ENCODE measurements at regions not wholly inside any gene's neighbourhood (a gene's known extent, or its start where the extent isn't known, plus 50 kb on each side); places are given as distances from the start of the nearest gene placed in this dataset.

- H3K23ac ChIP-seq (ENCODE audit: low read depth, low read length) = no peak overlapping the region
- 86% methylated on average over 1 of the region's 2 CpGs; no CpG with 5 or more reads in 1 of the 2 experiments for WGBS, 2 experiments (ENCODE audit: extremely low coverage in 2 of 2, insufficient read length in 1 of 2)
- H2BK20ac ChIP-seq (ENCODE audit: low read depth, low read length) = no peak overlapping the region
- no peaks in the 10 kb centered on the region for H3K36me3 ChIP-seq (ENCODE audit: control insufficient read depth, insufficient read depth, low read length)
- ATAC-seq (ENCODE audit: low read depth) (no peak), DNase-seq (no peak)
- H3K4me3 ChIP-seq (ENCODE audit: insufficient read depth, low read depth, low read length) = no peak overlapping the region
- no peak overlapping the region for H2AFZ ChIP-seq (replicated peaks; ENCODE audit: low read length, poor library complexity)
- H4K5ac ChIP-seq (ENCODE audit: low read depth, low read length) = no peak overlapping the region
- no peaks in the 10 kb centered on the region for H3K79me1 ChIP-seq (ENCODE audit: low read depth in 1 of 2, low read length in 2 of 2)
- H4K91ac ChIP-seq (ENCODE audit: insufficient read depth, low read depth, low read length) = no peak overlapping the region
- H3K4ac ChIP-seq (ENCODE audit: low read depth, low read length) = no peak overlapping the region
- TF ChIP-seq NFE2L2 (IDR thresholded peaks at IDR 0.05; ENCODE audit: low read depth, low read length) (no peak), CEBPB (IDR thresholded peaks at IDR 0.05; ENCODE audit: low read depth, low read length) (no peak), CHD1 (IDR thresholded peaks at IDR 0.05; ENCODE audit: low read depth, low read length) (no peak), RAD21 (IDR thresholded peaks at IDR 0.05; ENCODE audit: low read length) (no peak), FOS (IDR thresholded peaks at IDR 0.05; ENCODE audit: low read depth, low read length) (no peak), CTCF (conservative IDR thresholded peaks at IDR 0.05; ENCODE audit: low read depth, low read length) (no peak), MAZ (IDR thresholded peaks at IDR 0.05; ENCODE audit: borderline replicate concordance, low read depth, low read length) (no peak), ELK1 (IDR thresholded peaks at IDR 0.05; ENCODE audit: borderline replicate concordance, low read depth, low read length) (no peak), MAFK (IDR thresholded peaks at IDR 0.05; ENCODE audit: low read depth, low read length) (no peak), RFX5 (IDR thresholded peaks at IDR 0.05; ENCODE audit: low read depth, low read length) (no peak), RCOR1 (IDR thresholded peaks at IDR 0.05; ENCODE audit: insufficient replicate concordance, low read length) (no peak), BHLHE40 (IDR thresholded peaks at IDR 0.05; ENCODE audit: low read depth, low read length) (no peak), MXI1 (IDR thresholded peaks at IDR 0.05; ENCODE audit: borderline replicate concordance, low read depth, low read length) (no peak), USF2 (IDR thresholded peaks at IDR 0.05; ENCODE audit: low read depth, low read length) (no peak), POLR2A (IDR thresholded peaks at IDR 0.05; ENCODE audit: low read depth, low read length) (no peak), SMC3 (IDR thresholded peaks at IDR 0.05; ENCODE audit: low read depth, low read length) (no peak)
- no peaks in the 10 kb centered on the region for H3K4me1 ChIP-seq (ENCODE audit: control insufficient read depth, insufficient read depth, low read length)
- POLR2A ChIA-PET (ENCODE audit: unreplicated experiment) = no interaction called here
- H3K18ac ChIP-seq (ENCODE audit: low read depth, low read length) = no peak overlapping the region
- no peak overlapping the region for H2AK5ac ChIP-seq (ENCODE audit: low read depth, low read length)
- no peak overlapping the region for H3K27ac ChIP-seq (ENCODE audit: insufficient read depth, low read length)
- H3K9me1 ChIP-seq (ENCODE audit: insufficient read depth, low read length) = no peaks in the 10 kb centered on the region
- no peaks in the 10 kb centered on the region for H4K20me1 ChIP-seq (ENCODE audit: insufficient read depth, low read length)
- BruUV-seq (replicated peaks) = no TSS peak
- H4K8ac ChIP-seq (ENCODE audit: low read depth in 2 of 2, low read length in 2 of 2) = no peak overlapping the region
- in situ Hi-C loops (cut with MboI; ENCODE audit: low sequenced_read_pairs) (no loop called here), dilution Hi-C loops (cut with HindIII; ENCODE audit: low sequenced_read_pairs, unreplicated experiment) (no loop called here), intact Hi-C loops (cut with micrococcal nuclease) (no loop called here)
- no peak overlapping the region for H2BK15ac ChIP-seq (ENCODE audit: low read depth, low read length)
- H2BK120ac ChIP-seq (ENCODE audit: low read depth, low read length) = no peak overlapping the region
- no peak overlapping the region for H3K9ac ChIP-seq (ENCODE audit: low read depth, low read length)
- H3K14ac ChIP-seq (replicated peaks; ENCODE audit: low read depth, low read length) = no peak overlapping the region
- H3K56ac ChIP-seq (ENCODE audit: extremely low read depth, insufficient read depth, low read length) = no peak overlapping the region
- H3K9me3 ChIP-seq (ENCODE audit: control insufficient read depth, insufficient read depth, low read length) = no peaks in the 10 kb centered on the region
- CTCF ChIA-PET = no interaction called here
- H2BK5ac ChIP-seq (ENCODE audit: low read depth, low read length, poor library complexity, severe bottlenecking) = no peak overlapping the region
- H3K27me3 ChIP-seq (ENCODE audit: control insufficient read depth, insufficient read depth, low read length) = no peaks in the 10 kb centered on the region; the same call in none of the 2 replicates
- H2AK9ac ChIP-seq (replicated peaks; ENCODE audit: low read depth, low read length, poor library complexity) = no peak overlapping the region
- H3K4me2 ChIP-seq (ENCODE audit: low read depth, low read length) = no peak overlapping the region
These were observed 463.6 kb upstream of the SLC14A2 start for GRCh38 chr18:45151645-45152044.

Measured in IMR-90 (cell line).